Non-pigmented ciliary epithelial cell (primary cell): ENCODE measurements at regions not wholly inside any gene's neighbourhood (a gene's known extent, or its start where the extent isn't known, plus 50 kb on each side); places are given as distances from the start of the nearest gene placed in this dataset.

Experiments used
- DNase-seq: peaks from one replicate; pipeline ENCODE4 v3.0.0-alpha.2; 2010; ENCODE audit warnings: low read depth

GRCh38 chr5:91706785-91707520, 323.8 kb upstream of the ARRDC3 start:
- DNase-seq, result peak; percentile 13

- DNase-seq, result no peak
Observed at GRCh38 chr5:91703128-91703527, 320.0 kb upstream of the ARRDC3 start.

- DNase-seq, result no peak
Observed at GRCh38 chr5:91699429-91699828, 316.3 kb upstream of the ARRDC3 start.

GRCh38 chr5:91691592-91691991, 308.5 kb upstream of the ARRDC3 start:
- DNase-seq, result no peak

- no peak for DNase-seq
Observed at GRCh38 chr5:91690921-91691320, 307.8 kb upstream of the ARRDC3 start.

GRCh38 chr5:91687430-91687829, 304.3 kb upstream of the ARRDC3 start:
- no peak for DNase-seq

GRCh38 chr5:91684625-91685024, 301.5 kb upstream of the ARRDC3 start:
- no peak for DNase-seq

- no peak for DNase-seq
Observed at GRCh38 chr5:91670563-91670962, 287.4 kb upstream of the ARRDC3 start.

GRCh38 chr5:91670122-91670521, 287.0 kb upstream of the ARRDC3 start:
- no peak for DNase-seq

- DNase-seq, result no peak
Observed at GRCh38 chr5:91668261-91668660, 285.1 kb upstream of the ARRDC3 start.

- DNase-seq, result no peak
Observed at GRCh38 chr5:91652678-91653077, 269.6 kb upstream of the ARRDC3 start.

GRCh38 chr5:91651704-91652103, 268.6 kb upstream of the ARRDC3 start:
- DNase-seq, result no peak

GRCh38 chr5:91645347-91645746, 262.2 kb upstream of the ARRDC3 start:
- no peak for DNase-seq

GRCh38 chr5:91643797-91644196, 260.7 kb upstream of the ARRDC3 start:
- no peak for DNase-seq

- no peak for DNase-seq
Observed at GRCh38 chr5:91642581-91642980, 259.5 kb upstream of the ARRDC3 start.

- peak; percentile 24 for DNase-seq
Observed at GRCh38 chr5:91641730-91642350, 258.7 kb upstream of the ARRDC3 start.

- DNase-seq, result no peak
Observed at GRCh38 chr5:91639744-91640143, 256.6 kb upstream of the ARRDC3 start.

GRCh38 chr5:91638010-91638409, 254.9 kb upstream of the ARRDC3 start:
- DNase-seq, result no peak

- no peak for DNase-seq
Observed at GRCh38 chr5:91635950-91636734, 253.0 kb upstream of the ARRDC3 start.

- no peak for DNase-seq
Observed at GRCh38 chr5:91632871-91633270, 249.8 kb upstream of the ARRDC3 start.

GRCh38 chr5:91611746-91612145, 228.6 kb upstream of the ARRDC3 start:
- DNase-seq, result no peak

- no peak for DNase-seq
Observed at GRCh38 chr5:91607675-91608074, 224.6 kb upstream of the ARRDC3 start.

- no peak for DNase-seq
Observed at GRCh38 chr5:91599863-91600262, 216.7 kb upstream of the ARRDC3 start.
